GM12874 (cell line): ENCODE measurements at regions not wholly inside any gene's neighbourhood (a gene's known extent, or its start where the extent isn't known, plus 50 kb on each side); places are given as distances from the start of the nearest gene placed in this dataset.

Experiments
- TF ChIP-seq, protein P1 (sequence below): IDR thresholded peaks from 2 replicates; pipeline ENCODE4 v1.5.1; 2011; ENCODE audit warnings: low read depth, mild to moderate bottlenecking, control low read depth, low read length, moderate library complexity; ENCODE audit not compliant: insufficient read depth

DNA sequence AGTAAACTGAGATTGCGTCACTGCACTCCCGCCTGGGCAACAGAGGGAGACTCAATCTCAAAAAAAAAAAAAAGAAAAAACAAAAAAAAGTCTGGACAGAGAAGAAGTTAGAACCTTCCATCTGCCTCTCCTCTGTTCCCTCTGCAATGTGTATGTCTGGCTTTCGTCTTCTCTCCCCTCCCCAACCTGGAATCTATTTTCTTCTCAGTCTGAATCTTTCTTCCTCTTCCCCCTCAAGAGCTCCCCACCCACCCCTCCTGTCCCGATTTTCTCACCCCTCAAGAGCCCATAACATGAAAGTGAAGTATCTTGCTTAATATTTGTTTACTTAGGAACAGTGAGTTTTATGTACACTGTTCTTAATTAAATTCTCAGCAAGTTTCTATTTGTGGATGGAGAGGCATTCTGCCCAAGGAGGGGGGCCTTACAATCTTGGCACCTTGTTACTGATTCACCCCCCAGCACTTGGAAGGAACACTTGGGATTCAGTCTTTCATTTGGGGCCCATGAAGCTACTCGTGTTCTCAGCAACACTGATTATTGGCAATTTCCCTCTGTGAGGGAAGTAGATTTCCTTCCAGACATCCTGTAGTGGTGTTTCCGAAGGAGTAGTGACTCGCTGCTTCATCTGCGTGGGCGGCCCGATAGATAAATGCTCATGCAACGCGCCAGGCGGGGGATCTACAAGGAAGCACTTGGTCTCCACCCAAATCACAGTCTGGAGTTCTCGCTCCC, 69.3 kb upstream of the SRSF6 start:
- TF ChIP-seq, protein P1, sequence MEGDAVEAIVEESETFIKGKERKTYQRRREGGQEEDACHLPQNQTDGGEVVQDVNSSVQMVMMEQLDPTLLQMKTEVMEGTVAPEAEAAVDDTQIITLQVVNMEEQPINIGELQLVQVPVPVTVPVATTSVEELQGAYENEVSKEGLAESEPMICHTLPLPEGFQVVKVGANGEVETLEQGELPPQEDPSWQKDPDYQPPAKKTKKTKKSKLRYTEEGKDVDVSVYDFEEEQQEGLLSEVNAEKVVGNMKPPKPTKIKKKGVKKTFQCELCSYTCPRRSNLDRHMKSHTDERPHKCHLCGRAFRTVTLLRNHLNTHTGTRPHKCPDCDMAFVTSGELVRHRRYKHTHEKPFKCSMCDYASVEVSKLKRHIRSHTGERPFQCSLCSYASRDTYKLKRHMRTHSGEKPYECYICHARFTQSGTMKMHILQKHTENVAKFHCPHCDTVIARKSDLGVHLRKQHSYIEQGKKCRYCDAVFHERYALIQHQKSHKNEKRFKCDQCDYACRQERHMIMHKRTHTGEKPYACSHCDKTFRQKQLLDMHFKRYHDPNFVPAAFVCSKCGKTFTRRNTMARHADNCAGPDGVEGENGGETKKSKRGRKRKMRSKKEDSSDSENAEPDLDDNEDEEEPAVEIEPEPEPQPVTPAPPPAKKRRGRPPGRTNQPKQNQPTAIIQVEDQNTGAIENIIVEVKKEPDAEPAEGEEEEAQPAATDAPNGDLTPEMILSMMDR, result no peak

DNA sequence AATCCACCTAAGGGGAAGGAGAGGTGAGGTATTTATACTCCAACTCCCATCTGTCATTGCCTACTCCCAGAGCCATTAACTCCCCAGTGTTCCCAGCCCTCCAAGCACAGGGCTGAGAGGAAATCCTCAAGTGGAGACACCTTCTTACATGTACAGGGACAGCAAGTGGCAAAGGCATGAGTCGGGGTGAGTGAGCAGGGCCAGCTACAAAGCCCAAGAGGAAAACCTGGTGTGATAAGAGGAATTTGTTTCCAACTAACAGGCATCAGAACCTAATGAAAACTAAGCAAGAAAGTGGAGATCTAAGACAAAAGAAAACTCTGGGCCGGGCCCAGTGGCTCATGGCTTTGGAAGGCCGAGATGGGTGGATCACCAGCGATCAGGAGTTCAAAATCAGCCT, 70.0 kb upstream of the SRSF6 start:
- TF ChIP-seq, protein P1, result no peak

DNA sequence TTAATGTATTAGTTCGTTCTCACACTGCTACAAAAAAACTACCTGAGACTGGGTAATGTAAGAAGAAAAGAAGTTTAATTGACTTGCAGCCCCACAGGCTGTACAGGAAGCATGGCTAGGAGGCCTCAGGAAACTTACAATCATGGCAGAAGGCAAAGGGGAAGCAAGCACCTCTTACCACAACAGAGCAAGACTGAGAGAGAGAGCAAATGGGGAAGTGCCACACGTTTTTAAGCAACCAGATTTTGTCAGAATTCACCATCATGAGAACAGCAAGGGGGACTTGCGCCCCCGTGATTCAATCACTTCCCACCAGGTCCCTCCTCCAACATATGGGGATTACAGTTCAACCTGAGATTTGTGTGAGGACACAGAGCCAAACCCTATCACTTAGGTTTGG, 70.8 kb upstream of the SRSF6 start:
- TF ChIP-seq, protein P1, result no peak

DNA sequence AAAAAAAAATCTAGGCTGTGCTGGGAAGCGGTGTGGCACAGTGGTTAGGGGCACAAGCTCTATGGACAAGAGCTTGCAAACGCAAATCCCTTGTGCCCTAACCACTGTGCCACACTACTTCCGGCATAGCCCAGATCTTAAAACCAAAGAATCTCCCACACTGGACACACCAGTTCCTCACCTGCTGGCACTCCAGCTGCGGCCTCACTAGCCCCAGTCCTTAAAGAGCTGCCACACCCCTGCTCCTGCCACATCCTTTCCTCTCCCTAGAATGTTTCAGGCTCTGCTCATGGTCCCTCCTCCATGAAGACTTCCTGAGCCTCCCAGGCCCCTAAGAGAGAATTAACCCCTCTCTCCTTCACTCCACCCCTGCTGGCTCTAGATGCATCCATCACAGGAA, 71.8 kb upstream of the SRSF6 start:
- TF ChIP-seq, protein P1, result no peak

DNA sequence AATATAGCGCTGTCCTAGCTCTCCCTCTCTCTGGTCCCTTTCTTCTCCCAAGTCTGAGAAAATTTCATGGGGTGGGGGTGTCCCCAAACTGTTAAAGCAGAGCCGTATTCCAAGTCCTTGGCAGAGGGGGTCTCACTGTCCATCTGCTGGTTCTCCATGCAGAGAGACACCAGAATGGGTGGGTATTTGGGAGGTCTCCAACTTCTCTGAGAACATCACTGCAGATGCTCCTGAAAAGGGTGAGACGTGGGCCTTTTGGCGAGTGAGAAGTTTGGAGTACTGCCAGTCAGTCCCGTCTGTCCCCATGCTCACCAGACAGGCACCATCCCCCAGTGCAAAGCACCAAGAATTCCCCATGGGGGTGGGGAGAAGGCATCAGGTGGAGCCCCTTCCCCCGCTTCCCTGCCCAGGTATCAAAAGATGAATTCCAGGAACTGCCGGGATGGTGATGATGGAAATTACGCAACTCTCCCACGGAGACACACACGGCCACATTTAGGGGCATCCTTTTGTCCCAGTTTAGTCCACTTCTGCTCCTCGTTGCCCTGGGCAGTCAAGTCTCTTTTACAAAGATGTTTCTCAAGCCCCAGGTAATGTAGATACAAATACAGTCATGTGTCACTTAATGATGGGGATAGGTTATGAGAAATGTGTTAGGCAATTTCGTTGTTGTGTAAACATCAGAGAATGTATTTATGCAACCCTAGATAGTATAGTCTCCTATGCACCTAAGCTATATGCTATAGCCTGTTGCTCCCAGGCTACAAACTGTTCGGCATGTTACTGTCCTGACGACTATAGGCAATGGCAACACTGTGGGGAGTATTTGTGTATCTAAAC, 73.4 kb upstream of the SRSF6 start:
- TF ChIP-seq, protein P1, result no peak

DNA sequence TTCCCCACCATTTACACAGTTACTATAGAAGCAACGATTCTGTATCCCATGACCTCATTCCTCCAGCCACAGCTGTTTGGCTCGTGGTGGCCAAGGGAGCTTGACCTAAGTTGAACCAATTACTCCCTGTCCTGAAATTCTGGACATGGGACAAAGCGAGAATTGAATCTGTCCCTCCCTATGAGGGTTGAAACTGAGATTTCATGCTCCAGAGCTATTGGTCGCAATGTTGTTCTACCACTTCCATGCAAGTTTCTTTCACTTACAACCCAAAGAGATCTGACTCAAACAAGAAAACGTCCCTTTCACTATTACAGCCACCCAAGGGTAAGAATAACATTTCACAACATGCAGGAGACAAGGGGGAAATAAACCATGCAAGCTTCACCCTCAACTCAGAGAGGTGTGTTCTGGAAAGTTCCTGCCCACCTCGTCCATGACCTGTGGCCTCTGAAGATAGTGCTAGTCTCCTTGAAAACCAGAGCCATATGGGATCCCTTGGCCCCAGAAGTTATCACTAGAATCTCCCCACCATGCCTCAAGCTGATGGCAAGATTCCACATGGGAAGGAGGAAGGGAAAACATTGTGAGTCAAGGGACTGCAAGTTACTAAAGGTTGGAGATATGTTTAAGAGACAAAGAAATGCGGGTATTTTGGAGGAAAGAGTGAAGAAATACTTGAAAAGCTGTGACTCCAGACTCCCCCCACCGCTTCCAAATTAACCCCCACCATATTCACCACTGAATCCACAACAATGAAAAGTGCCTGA, 74.5 kb upstream of the SRSF6 start:
- TF ChIP-seq, protein P1, result no peak
